Loucy (cell line): ENCODE measurements at regions not wholly inside any gene's neighbourhood (a gene's known extent, or its start where the extent isn't known, plus 50 kb on each side); places are given as distances from the start of the nearest gene placed in this dataset.

Experiments used
- H2AFZ ChIP-seq: fragments of 200-600 bp; sonication (generic); 2 replicates; pipeline ENCODE4 v1.6.0; 2016; ENCODE audit warnings: antibody characterized with exemption, mild to moderate bottlenecking, low read length, moderate library complexity
- H3F3A ChIP-seq: fragments of 200-600 bp; 2 replicates; pipeline ENCODE4 v1.6.0; 2016; ENCODE audit warnings: antibody characterized with exemption, low read depth, mild to moderate bottlenecking
- H3K27me3 ChIP-seq: fragments of 200-600 bp; sonication (generic); 2 replicates; pipeline ENCODE4 v1.6.1; 2014; ENCODE audit warnings: low read length, mild to moderate bottlenecking; ENCODE audit not compliant: insufficient read depth, poor library complexity, severe bottlenecking
- H3K36me3 ChIP-seq: fragments of 200-600 bp; sonication (generic); 2 replicates; pipeline ENCODE4 v1.6.1; 2016; ENCODE audit warnings: low read length; ENCODE audit not compliant: insufficient read depth
- H3K4me1 ChIP-seq: fragments of 200-600 bp; sonication (generic); 2 replicates; pipeline ENCODE4 v1.5.1; 2014; ENCODE audit warnings: low read length, mild to moderate bottlenecking; ENCODE audit not compliant: insufficient read depth, poor library complexity, severe bottlenecking
- H3K4me2 ChIP-seq: fragments of 200-600 bp; sonication (generic); 2 replicates; pipeline ENCODE4 v1.6.0; 2014; ENCODE audit warnings: antibody characterized with exemption, low read length, low read depth, mild to moderate bottlenecking; ENCODE audit not compliant: poor library complexity, severe bottlenecking
- H3K4me3 ChIP-seq: fragments of 200-600 bp; sonication (generic); 2 replicates; pipeline ENCODE4 v1.5.1; 2014; ENCODE audit warnings: low read length, mild to moderate bottlenecking, mixed read lengths; ENCODE audit not compliant: poor library complexity, severe bottlenecking
- H3K79me2 ChIP-seq: fragments of 200-600 bp; sonication (generic); 2 replicates; pipeline ENCODE4 v1.6.1; 2014; ENCODE audit warnings: low read length; ENCODE audit not compliant: insufficient read depth
- H3K9ac ChIP-seq: fragments of 200-600 bp; sonication (generic); 2 replicates; pipeline ENCODE4 v1.6.0; 2014; ENCODE audit warnings: mild to moderate bottlenecking, low read depth, low read length, moderate library complexity; ENCODE audit not compliant: poor library complexity, severe bottlenecking
- H3K9me2 ChIP-seq: fragments of 200-600 bp; sonication (generic); replicated peaks from 2 replicates; pipeline ENCODE4 v1.6.1; 2016; ENCODE audit warnings: low read depth, low read length, mixed read lengths
- H3K9me3 ChIP-seq: fragments of 200-600 bp; sonication (generic); 2 replicates; pipeline ENCODE4 v1.6.1; 2014; ENCODE audit warnings: mild to moderate bottlenecking, antibody characterized with exemption, low read length, low read depth; ENCODE audit not compliant: insufficient read depth
- H4K20me1 ChIP-seq: fragments of 200-600 bp; sonication (generic); 2 replicates; pipeline ENCODE4 v1.6.0; 2014; ENCODE audit warnings: antibody characterized with exemption, low read length, mild to moderate bottlenecking; ENCODE audit not compliant: insufficient read depth, poor library complexity, severe bottlenecking
- CTCF ChIP-seq: fragments of 200-600 bp; sonication (generic); conservative IDR thresholded peaks from 2 replicates; pipeline ENCODE4 v1.5.1; 2014; ENCODE audit warnings: mild to moderate bottlenecking, antibody characterized with exemption, low read length
- EZH2phosphoT487 ChIP-seq: fragments of 200-600 bp; IDR thresholded peaks from 2 replicates; pipeline ENCODE4 v1.6.1; 2018; ENCODE audit warnings: antibody characterized with exemption, mild to moderate bottlenecking, moderate library complexity, borderline replicate concordance

GRCh38 chr3:184440151-184440550 is 60.3 kb downstream of the CHRD start:
- Histone ChIP-seq H3K27me3 (no peaks in the 10 kb centered on the region), H3K9me2 (no peaks in the 10 kb centered on the region), H3F3A (no peaks in the 10 kb centered on the region), H3K9ac (no peak overlapping the region), H3K4me1 (peaks cover 4% of the 10 kb centered on the region), H3K4me3 (no peak overlapping the region), H3K4me2 (no peak overlapping the region), H3K9me3 (no peaks in the 10 kb centered on the region), H4K20me1 (no peaks in the 10 kb centered on the region), H3K79me2 (no peaks in the 10 kb centered on the region), H2AFZ (no peak overlapping the region), H3K36me3 (no peaks in the 10 kb centered on the region)
- TF ChIP-seq EZH2phosphoT487 (no peak), CTCF (no peak)

- Histone ChIP-seq H3K9me3 (no peaks in the 10 kb centered on the region), H3K4me1 (peaks cover 4% of the 10 kb centered on the region), H4K20me1 (no peaks in the 10 kb centered on the region), H3K27me3 (no peaks in the 10 kb centered on the region), H3K9ac (no peak overlapping the region), H3K9me2 (no peaks in the 10 kb centered on the region), H3K36me3 (no peaks in the 10 kb centered on the region), H2AFZ (peak overlapping the region; percentile 54), H3F3A (no peaks in the 10 kb centered on the region), H3K4me2 (peak overlapping the region; percentile 5), H3K4me3 (peak overlapping the region; percentile 14), H3K79me2 (no peaks in the 10 kb centered on the region)
- TF ChIP-seq CTCF (no peak), EZH2phosphoT487 (no peak)
Measured at GRCh38 chr3:184441202-184441900, 61.5 kb downstream of the CHRD start.

DNA sequence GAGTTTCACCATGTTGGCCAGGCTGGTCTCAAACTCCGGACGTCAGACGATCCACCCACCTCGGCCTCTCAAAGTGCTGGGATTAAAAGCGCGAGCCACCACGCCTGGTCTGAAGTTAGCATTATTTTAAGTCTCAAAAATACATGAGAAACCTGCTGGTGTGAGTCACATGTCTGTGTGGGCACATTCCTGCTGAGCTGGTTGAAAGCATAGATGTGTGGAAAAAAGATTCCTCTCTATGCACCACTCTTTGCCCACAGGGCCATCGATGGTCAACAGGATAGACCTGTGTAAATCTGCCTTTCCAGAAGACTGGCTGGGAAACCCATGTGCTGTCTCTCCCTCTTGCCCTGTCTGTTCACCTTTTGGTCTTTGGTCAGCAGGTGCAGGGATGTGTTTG is 63.5 kb downstream of the CHRD start:
- H4K20me1 ChIP-seq, result no peaks in the 10 kb centered on the region
- no peaks in the 10 kb centered on the region for H3K9me2 ChIP-seq
- TF ChIP-seq CTCF, result no peak
- no peak for TF ChIP-seq EZH2phosphoT487
- H3K79me2 ChIP-seq, result no peaks in the 10 kb centered on the region
- no peak overlapping the region for H3K9ac ChIP-seq
- peaks cover 4% of the 10 kb centered on the region for H3K4me1 ChIP-seq
- H3K9me3 ChIP-seq, result no peaks in the 10 kb centered on the region
- no peaks in the 10 kb centered on the region for H3K27me3 ChIP-seq
- no peak overlapping the region for H2AFZ ChIP-seq
- no peaks in the 10 kb centered on the region for H3K36me3 ChIP-seq
- H3K4me2 ChIP-seq, result no peak overlapping the region
- H3F3A ChIP-seq, result no peaks in the 10 kb centered on the region
- H3K4me3 ChIP-seq, result no peak overlapping the region
